ENCODE measurements at regions not wholly inside any gene's neighbourhood (a gene's known extent, or its start where the extent isn't known, plus 50 kb on each side); places are given as distances from the start of the nearest gene placed in this dataset.

DNA sequence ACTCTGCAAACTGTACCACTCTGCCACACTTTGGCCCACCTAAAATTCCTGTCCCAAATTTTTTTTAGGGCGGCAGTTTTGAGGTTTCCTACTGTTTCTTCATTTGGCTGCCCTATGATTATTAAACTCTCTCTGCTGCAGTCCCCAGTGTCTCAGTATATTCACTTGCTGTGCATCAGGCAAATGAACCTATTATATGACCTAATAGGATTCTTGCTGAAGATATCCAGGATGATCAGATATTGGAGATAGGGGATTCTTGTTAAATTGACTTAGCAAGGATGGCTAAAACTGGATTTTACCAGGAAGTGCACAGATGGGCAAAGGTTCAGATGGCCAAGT is 410.8 kb upstream of the DDI1 start:
- H3K4me3 ChIP-seq (ENCODE audit: low read depth, low read length): no peak overlapping the region
- no peaks in the 10 kb centered on the region for H3K36me3 ChIP-seq (ENCODE audit: control insufficient read depth, insufficient read depth, low read length)
- DNase-seq (ENCODE audit: low read depth) (no peak), FAIRE-seq (no peak)
- TF ChIP-seq, protein P1, sequence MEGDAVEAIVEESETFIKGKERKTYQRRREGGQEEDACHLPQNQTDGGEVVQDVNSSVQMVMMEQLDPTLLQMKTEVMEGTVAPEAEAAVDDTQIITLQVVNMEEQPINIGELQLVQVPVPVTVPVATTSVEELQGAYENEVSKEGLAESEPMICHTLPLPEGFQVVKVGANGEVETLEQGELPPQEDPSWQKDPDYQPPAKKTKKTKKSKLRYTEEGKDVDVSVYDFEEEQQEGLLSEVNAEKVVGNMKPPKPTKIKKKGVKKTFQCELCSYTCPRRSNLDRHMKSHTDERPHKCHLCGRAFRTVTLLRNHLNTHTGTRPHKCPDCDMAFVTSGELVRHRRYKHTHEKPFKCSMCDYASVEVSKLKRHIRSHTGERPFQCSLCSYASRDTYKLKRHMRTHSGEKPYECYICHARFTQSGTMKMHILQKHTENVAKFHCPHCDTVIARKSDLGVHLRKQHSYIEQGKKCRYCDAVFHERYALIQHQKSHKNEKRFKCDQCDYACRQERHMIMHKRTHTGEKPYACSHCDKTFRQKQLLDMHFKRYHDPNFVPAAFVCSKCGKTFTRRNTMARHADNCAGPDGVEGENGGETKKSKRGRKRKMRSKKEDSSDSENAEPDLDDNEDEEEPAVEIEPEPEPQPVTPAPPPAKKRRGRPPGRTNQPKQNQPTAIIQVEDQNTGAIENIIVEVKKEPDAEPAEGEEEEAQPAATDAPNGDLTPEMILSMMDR (IDR thresholded peaks at IDR 0.05; ENCODE audit: insufficient read depth, low read length, severe bottlenecking): no peak
- H3K27me3 ChIP-seq (ENCODE audit: control insufficient read depth, insufficient read depth, low read length): no peaks in the 10 kb centered on the region

DNA sequence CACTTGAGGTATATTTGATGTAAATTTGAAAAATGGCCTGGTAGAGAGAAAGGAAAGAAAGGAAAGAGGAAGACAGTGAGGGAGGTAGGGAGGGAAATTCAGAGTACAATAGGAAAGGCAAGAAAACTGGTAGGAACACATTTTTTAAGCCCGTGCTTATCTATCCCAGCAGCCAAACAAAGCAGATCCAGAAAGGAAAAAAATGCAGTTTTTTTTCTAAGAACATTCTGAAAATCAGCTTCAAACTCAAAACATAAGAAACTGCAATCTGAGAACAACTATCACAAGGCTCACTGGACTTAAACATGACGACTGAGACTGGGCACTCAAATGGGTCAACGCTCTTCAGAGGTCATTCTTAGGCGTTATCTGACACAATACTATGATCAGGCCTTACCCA is 408.3 kb upstream of the DDI1 start:
- Histone ChIP-seq H3K36me3 (ENCODE audit: control insufficient read depth, insufficient read depth, low read length) (no peaks in the 10 kb centered on the region), H3K27me3 (ENCODE audit: control insufficient read depth, insufficient read depth, low read length) (no peaks in the 10 kb centered on the region), H3K4me3 (ENCODE audit: low read depth, low read length) (no peak overlapping the region)
- no peak for FAIRE-seq
- TF ChIP-seq, protein P1 (IDR thresholded peaks at IDR 0.05; ENCODE audit: insufficient read depth, low read length, severe bottlenecking): no peak
- DNase-seq (ENCODE audit: low read depth): no peak

DNA sequence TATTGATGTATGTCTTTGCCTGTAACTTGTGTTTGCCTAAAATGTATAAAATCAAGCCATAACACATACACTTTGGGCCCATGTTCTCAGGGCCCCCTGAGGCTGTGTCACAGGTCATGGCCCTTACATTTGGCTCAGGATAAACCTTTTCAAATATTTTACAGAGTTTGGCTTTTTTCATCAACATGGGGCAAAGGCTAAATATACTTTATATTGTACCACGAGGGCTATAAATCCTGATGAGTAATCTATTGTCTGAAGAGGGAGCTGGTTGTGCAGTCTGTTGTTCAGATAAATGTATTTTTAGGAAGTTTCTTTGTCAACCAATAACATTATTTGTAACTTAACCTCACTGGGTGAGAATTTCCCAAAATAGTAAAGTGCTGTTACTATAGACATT is 404.6 kb upstream of the DDI1 start:
- TF ChIP-seq, protein P1 (IDR thresholded peaks at IDR 0.05; ENCODE audit: insufficient read depth, low read length, severe bottlenecking): no peak
- H3K4me3 ChIP-seq (ENCODE audit: low read depth, low read length): no peak overlapping the region
- DNase-seq (ENCODE audit: low read depth): no peak
- FAIRE-seq: no peak
- H3K36me3 ChIP-seq (ENCODE audit: control insufficient read depth, insufficient read depth, low read length): no peaks in the 10 kb centered on the region
- no peaks in the 10 kb centered on the region for H3K27me3 ChIP-seq (ENCODE audit: control insufficient read depth, insufficient read depth, low read length)

DNA sequence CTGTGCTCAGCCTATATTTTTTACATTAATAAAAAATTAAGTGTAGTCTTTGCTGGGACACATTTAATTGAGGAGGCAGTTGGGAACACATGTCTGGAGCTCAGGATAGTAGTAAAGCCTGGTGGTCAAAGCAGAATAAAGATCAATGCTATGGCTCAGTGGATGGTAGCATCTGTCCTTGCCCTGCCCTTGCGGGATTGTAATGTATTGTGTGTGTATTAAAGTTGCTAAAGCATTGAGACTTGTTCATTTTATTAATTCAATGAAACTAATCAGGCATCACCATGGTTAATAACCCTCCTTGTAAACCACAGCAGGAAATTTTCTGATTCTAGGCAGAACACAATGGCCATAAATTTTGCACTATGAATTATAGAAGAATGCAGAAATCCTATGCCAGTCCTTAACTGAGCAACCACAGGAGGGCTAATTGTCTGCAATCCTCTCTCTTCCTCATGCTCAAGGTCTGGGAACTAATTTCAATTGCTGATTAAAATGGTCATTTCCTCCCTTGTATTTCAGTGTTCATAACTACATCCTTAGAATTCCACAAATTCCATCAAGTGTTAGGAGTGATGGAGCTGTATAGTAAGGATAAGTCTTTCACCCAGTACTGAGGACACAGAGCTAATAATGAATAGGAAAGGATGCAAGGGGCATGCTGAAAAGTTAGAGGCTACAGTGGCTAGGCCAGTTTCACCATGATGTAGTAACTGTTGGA is 403.2 kb upstream of the DDI1 start:
- Histone ChIP-seq H3K4me3 (ENCODE audit: low read depth, low read length) (no peak overlapping the region), H3K36me3 (ENCODE audit: control insufficient read depth, insufficient read depth, low read length) (no peaks in the 10 kb centered on the region), H3K27me3 (ENCODE audit: control insufficient read depth, insufficient read depth, low read length) (no peaks in the 10 kb centered on the region)
- FAIRE-seq: no peak
- TF ChIP-seq, protein P1 (IDR thresholded peaks at IDR 0.05; ENCODE audit: insufficient read depth, low read length, severe bottlenecking): no peak
- no peak for DNase-seq (ENCODE audit: low read depth)

DNA sequence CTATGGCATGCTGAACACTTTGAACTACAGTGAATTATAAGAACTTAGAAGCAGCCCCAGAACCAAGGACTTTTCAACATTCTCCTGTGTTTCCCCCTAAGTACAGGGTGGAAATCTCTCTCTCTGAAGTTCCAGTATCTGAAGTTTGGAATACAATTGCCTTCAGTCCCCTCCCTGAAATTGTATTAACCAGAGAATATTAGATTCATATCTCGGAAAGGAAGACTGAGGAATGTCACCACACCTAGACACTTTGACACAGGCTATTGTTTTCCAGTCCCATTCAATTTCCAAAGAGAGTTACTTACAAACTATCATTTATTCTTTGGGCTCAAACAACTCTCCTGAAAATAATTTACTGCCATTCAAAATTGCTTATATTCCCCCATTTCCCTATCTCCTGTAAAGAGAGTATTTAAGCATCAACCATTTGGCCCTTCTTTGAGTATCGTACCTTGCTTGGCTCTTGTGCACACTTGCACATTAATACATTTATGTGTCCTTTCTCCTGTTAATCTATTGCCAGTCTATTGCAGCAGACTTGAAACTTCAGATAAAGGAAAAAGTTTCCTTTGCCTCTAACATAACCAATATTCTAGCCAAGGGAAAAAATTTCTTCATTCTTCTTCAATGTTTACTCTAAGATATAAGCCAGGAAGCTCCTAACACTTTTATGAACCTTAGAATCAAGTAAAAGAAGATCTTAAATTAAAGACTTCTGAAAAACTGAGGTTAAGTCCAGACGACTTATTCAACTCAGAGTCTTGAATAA is 402.4 kb upstream of the DDI1 start:
- Histone ChIP-seq H3K36me3 (ENCODE audit: control insufficient read depth, insufficient read depth, low read length) (no peaks in the 10 kb centered on the region), H3K4me3 (ENCODE audit: low read depth, low read length) (no peak overlapping the region), H3K27me3 (ENCODE audit: control insufficient read depth, insufficient read depth, low read length) (no peaks in the 10 kb centered on the region)
- FAIRE-seq (no peak), DNase-seq (ENCODE audit: low read depth) (no peak)
- TF ChIP-seq, protein P1 (IDR thresholded peaks at IDR 0.05; ENCODE audit: insufficient read depth, low read length, severe bottlenecking): no peak

Data from bronchial epithelial cell (primary cell).